GM12891 (cell line): ENCODE measurements at regions not wholly inside any gene's neighbourhood (a gene's known extent, or its start where the extent isn't known, plus 50 kb on each side); places are given as distances from the start of the nearest gene placed in this dataset.

Source experiments
- POLR2A ChIP-seq: IDR thresholded peaks from 2 replicates; pipeline ENCODE4 v1.6.1; 2011; ENCODE audit warnings: low read depth, low read length, control low read depth
- POLR2AphosphoS5 ChIP-seq: IDR thresholded peaks from 2 replicates; pipeline ENCODE4 v1.6.1; 2011; ENCODE audit warnings: low read depth, low read length, control low read depth
- SPI1 ChIP-seq: IDR thresholded peaks from 2 replicates; pipeline ENCODE4 v1.6.1; 2011; ENCODE audit warnings: low read depth, low read length, control low read depth
- TAF1 ChIP-seq: IDR thresholded peaks from 2 replicates; pipeline ENCODE4 v1.6.1; 2011; ENCODE audit warnings: low read depth, low read length, control low read depth

DNA sequence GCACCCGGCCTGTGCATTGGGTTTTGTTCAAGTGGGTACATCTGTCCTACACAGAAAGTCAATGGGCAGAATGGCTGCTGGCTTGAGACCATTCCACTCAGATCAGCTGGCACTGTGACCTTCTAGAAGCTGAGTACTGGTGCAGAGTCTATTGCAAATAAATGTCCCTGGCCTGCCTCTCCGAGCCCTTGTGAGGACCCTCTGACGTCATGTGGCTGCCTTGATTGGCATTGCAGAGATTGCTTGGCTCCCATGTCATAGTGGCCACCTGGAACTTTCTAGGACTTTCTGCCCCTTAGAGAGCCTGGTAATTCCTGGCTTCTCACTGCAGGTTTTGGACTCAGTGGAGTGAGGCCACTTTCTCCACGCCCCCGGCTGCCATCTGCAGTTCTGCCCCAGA lies 211.3 kb downstream of the ENGASE start:
- TF ChIP-seq POLR2AphosphoS5 (no peak), POLR2A (no peak), TAF1 (no peak), SPI1 (no peak)
